ENCODE measurements at regions not wholly inside any gene's neighbourhood (a gene's known extent, or its start where the extent isn't known, plus 50 kb on each side); places are given as distances from the start of the nearest gene placed in this dataset.
"Not testable (repeated sequence)": the region's sequence is repeated elsewhere in the genome, so short reads cannot be mapped to it uniquely, and the experiment has no call there.

GRCh38 chr5:12662545-12663314, 758.5 kb upstream of the CTNND2 start:
- Mint-ChIP-seq H3K27me3 (ENCODE audit: insufficient read depth) (no peaks in the 10 kb centered on the region; the same call in 1 of the 2 replicates), H3K9me3 (peaks cover 35% of the 10 kb centered on the region), H3K4me3 (no peak overlapping the region), H3K36me3 (ENCODE audit: low read depth) (peaks cover 8% of the 10 kb centered on the region), H3K27ac (no peak overlapping the region), H3K4me1 (ENCODE audit: low read depth) (no peaks in the 10 kb centered on the region)
- TF ChIP-seq, protein P1, sequence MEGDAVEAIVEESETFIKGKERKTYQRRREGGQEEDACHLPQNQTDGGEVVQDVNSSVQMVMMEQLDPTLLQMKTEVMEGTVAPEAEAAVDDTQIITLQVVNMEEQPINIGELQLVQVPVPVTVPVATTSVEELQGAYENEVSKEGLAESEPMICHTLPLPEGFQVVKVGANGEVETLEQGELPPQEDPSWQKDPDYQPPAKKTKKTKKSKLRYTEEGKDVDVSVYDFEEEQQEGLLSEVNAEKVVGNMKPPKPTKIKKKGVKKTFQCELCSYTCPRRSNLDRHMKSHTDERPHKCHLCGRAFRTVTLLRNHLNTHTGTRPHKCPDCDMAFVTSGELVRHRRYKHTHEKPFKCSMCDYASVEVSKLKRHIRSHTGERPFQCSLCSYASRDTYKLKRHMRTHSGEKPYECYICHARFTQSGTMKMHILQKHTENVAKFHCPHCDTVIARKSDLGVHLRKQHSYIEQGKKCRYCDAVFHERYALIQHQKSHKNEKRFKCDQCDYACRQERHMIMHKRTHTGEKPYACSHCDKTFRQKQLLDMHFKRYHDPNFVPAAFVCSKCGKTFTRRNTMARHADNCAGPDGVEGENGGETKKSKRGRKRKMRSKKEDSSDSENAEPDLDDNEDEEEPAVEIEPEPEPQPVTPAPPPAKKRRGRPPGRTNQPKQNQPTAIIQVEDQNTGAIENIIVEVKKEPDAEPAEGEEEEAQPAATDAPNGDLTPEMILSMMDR (IDR thresholded peaks at IDR 0.05): no peak
- DNase-seq: no peak

DNA sequence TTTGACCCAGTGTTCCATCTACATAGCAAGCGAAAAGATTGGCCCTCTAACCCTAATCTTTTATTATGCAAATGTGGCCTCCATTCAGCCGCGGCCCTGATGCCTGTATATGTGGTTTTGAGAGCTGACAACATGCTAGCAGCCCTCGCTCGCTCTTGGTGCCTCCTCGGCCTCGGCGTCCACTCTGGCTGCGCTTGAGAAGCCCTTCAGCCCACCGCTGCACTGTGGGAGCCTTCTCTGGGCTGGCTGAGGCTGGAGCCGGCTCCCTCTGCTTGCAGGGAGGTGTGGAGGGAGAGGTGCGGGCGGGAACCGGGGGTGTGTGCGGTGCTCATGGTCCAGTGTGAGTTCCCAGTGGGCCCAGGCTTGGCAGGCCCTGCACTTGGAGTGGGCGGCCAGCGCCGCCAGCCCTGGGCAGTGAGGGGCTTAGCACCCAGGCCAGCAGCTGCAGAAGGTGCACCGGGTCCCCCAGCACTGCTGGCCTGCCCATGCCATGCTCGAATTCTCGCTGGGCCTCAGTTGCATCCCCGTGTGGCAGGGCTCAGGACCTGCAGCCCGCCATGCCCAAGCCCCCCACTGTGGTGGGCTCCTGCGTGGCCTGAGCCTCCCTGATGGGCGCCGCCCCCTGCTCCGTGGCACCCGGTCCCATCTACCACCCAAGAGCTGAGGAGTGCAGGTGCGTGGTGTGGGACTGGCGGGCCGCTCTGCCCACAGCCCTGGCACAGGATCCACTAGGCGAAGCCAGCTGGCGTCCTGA, 757.5 kb upstream of the CTNND2 start:
- Mint-ChIP-seq H3K27me3 (ENCODE audit: insufficient read depth) (no peaks in the 10 kb centered on the region; the same call in 1 of the 2 replicates), H3K4me3 (no peak overlapping the region), H3K36me3 (ENCODE audit: low read depth) (peaks cover 5% of the 10 kb centered on the region; the same call in 1 of the 2 replicates), H3K27ac (no peak overlapping the region), H3K9me3 (peaks cover 34% of the 10 kb centered on the region), H3K4me1 (ENCODE audit: low read depth) (no peaks in the 10 kb centered on the region)
- TF ChIP-seq, protein P1 (IDR thresholded peaks at IDR 0.05): no peak
- DNase-seq: no peak

- H3K9me3 Mint-ChIP-seq: peaks cover 34% of the 10 kb centered on the region
- not testable (repeated sequence) for H3K27me3 Mint-ChIP-seq (ENCODE audit: insufficient read depth); DNase-seq; H3K4me1 Mint-ChIP-seq (ENCODE audit: low read depth); H3K4me3 Mint-ChIP-seq; H3K27ac Mint-ChIP-seq; H3K36me3 Mint-ChIP-seq (ENCODE audit: low read depth)
These were observed 756.2 kb upstream of the CTNND2 start for GRCh38 chr5:12660279-12661107.

DNA sequence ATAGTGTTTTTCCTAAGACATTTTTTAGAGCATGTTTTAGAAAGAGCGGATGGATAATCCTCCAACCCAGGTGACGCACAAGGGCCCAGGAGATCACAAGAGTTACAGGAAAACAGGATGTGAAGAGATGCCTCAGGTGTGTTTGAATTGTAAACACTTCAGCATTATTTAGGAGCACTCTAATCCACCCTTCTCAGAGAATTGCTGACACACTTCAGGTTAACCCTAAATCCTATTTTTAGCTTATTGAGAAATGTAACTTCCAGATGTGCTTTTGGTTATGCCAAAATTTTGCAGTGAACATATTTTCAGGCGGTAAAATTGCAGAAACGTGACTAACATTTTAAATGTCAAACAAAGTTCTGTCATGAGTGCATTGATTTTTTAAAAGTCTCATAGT, 755.4 kb upstream of the CTNND2 start:
- H3K9me3 Mint-ChIP-seq: peaks cover 34% of the 10 kb centered on the region
- no peak for DNase-seq
- no peak overlapping the region for H3K4me3 Mint-ChIP-seq
- H3K27ac Mint-ChIP-seq: no peak overlapping the region
- no peaks in the 10 kb centered on the region for H3K4me1 Mint-ChIP-seq (ENCODE audit: low read depth)
- TF ChIP-seq, protein P1 (IDR thresholded peaks at IDR 0.05): no peak
- peaks cover 5% of the 10 kb centered on the region; the same call in 1 of the 2 replicates for H3K36me3 Mint-ChIP-seq (ENCODE audit: low read depth)
- H3K27me3 Mint-ChIP-seq (ENCODE audit: insufficient read depth): no peaks in the 10 kb centered on the region; the same call in 1 of the 2 replicates

DNA sequence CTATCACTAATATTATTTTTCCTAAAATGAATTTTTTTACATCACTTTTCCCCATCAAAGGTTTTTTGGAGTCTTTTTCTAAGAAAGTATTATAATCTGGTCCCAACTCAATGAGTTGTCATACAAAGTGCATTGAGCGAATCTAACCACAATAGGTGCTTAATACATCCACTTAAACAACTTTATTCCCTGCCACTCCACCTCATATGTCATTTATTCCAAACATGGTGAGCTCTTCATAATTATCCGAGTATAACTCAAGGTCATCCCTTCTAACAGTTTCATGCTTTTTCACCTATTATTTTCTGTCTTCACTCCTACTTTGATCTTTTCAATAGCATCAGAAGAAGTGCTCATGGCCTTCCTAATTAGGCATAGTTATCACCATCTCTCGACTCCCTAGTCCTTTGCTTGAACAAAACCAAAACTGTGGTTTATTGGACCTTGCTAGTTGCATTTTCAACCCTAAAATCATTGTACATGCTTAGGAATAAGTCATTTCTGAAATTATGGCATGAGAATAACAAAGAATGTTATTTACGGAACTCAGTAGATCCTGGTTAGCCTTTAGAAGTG, 754.7 kb upstream of the CTNND2 start:
- H3K36me3 Mint-ChIP-seq (ENCODE audit: low read depth): peaks cover 5% of the 10 kb centered on the region; the same call in 1 of the 2 replicates

DNA sequence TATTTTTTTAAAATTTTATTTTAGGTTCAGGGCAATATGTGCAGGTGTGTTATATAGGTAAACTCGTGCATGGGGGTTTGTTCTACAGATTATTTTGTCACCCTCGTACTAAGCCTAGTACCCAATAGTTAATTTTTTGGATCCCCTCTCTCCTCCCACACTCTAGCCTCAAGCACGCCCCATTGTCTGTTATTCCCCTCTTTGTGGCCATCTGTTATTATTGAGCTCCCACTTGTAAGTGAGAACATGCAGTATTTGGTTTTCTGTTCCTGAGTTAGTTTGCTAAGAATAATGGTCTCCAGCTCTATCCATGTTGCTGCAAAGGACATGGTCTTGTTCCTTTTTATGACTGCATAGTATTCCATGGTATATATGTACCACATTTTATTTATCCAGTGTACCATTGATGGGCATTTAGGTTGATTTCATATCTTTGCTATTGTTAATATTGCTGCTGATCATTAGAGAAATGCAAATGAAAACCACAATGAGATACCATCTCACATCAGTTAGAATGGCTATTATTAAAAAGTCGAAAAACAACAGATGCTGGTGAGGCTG, 753.7 kb upstream of the CTNND2 start:
- H3K4me3 Mint-ChIP-seq; H3K36me3 Mint-ChIP-seq (ENCODE audit: low read depth); DNase-seq; H3K27ac Mint-ChIP-seq; H3K27me3 Mint-ChIP-seq (ENCODE audit: insufficient read depth); H3K4me1 Mint-ChIP-seq (ENCODE audit: low read depth): not testable (repeated sequence)
- H3K9me3 Mint-ChIP-seq: peaks cover 31% of the 10 kb centered on the region

More for the DNA sequence above, 754.7 kb upstream of the CTNND2 start:
- DNase-seq: no peak
- H3K27ac Mint-ChIP-seq: no peak overlapping the region
- TF ChIP-seq, protein P1 (IDR thresholded peaks at IDR 0.05): no peak
- H3K4me1 Mint-ChIP-seq (ENCODE audit: low read depth): no peaks in the 10 kb centered on the region
- peaks cover 29% of the 10 kb centered on the region for H3K9me3 Mint-ChIP-seq
- no peaks in the 10 kb centered on the region; the same call in 1 of the 2 replicates for H3K27me3 Mint-ChIP-seq (ENCODE audit: insufficient read depth)
- H3K4me3 Mint-ChIP-seq: no peak overlapping the region
